GM10266 (cell line): ENCODE measurements at regions not wholly inside any gene's neighbourhood (a gene's known extent, or its start where the extent isn't known, plus 50 kb on each side); places are given as distances from the start of the nearest gene placed in this dataset.

Experiments used
- DNase-seq: peaks from one replicate; pipeline ENCODE4 v3.0.0; 2012; ENCODE audit errors: extremely low spot score
- CTCF ChIP-seq: IDR thresholded peaks from 2 replicates; pipeline ENCODE4 v1.5.1; 2012; ENCODE audit warnings: mild to moderate bottlenecking, low read depth; ENCODE audit not compliant: control insufficient read depth, insufficient read depth; ENCODE audit errors: missing control alignments

GRCh38 chr4:37023504-37023903, 221.0 kb upstream of the NWD2 start:
- TF ChIP-seq CTCF = no peak
- DNase-seq = no peak

GRCh38 chr4:37023996-37024395, 220.5 kb upstream of the NWD2 start:
- TF ChIP-seq CTCF = no peak
- DNase-seq = no peak

- no peak for TF ChIP-seq CTCF
- DNase-seq = no peak
Observed at GRCh38 chr4:37040816-37041215, 203.7 kb upstream of the NWD2 start.

- no peak for TF ChIP-seq CTCF
- DNase-seq = no peak
Observed at GRCh38 chr4:37043342-37043741, 201.2 kb upstream of the NWD2 start.

GRCh38 chr4:37051111-37051510, 193.4 kb upstream of the NWD2 start:
- DNase-seq = no peak
- no peak for TF ChIP-seq CTCF

- TF ChIP-seq CTCF = no peak
- no peak for DNase-seq
Observed at GRCh38 chr4:37051866-37052265, 192.7 kb upstream of the NWD2 start.

GRCh38 chr4:37054531-37055077, 189.9 kb upstream of the NWD2 start:
- no peak for TF ChIP-seq CTCF
- no peak for DNase-seq
